Psoas muscle (tissue), 7 donors: ENCODE measurements at regions not wholly inside any gene's neighbourhood (a gene's known extent, or its start where the extent isn't known, plus 50 kb on each side); places are given as distances from the start of the nearest gene placed in this dataset.

ENCODE experiments used
- ATAC-seq, 4 donors: fragments of 200-7000 bp; cut with Tn5 transposase; one replicate each; pipeline ENCODE4 v1.9.1; 2020; ENCODE audit warnings: moderate library complexity in 3 of 4, mild to moderate bottlenecking in 2 of 4
- DNase-seq, 2 donors: peaks; one replicate each; pipeline ENCODE4 v3.0.0-alpha.2; 2020
- H3K27ac ChIP-seq: fragments of 200-600 bp; one replicate; pipeline ENCODE4 v1.8.0; 2022
- H3K27me3 ChIP-seq, 3 donors: fragments of 200-600 bp in 1 of 3; one replicate each; pipeline versions ENCODE4 v1.6.1 to v1.8.0; 2013 to 2022; ENCODE audit warnings: low read length in 2 of 3, mild to moderate bottlenecking in 2 of 3, moderate library complexity in 1 of 3; ENCODE audit not compliant: insufficient read depth in 3 of 3
- H3K36me3 ChIP-seq, 2 donors: fragments of 200-600 bp in 1 of 2; one replicate each; pipeline versions ENCODE4 v1.6.1 to v1.8.0; 2013 to 2022; ENCODE audit warnings: low read depth in 1 of 2, mild to moderate bottlenecking in 1 of 2, moderate library complexity in 1 of 2; ENCODE audit not compliant: insufficient read depth in 1 of 2
- H3K4me1 ChIP-seq: fragments of 200-600 bp; one replicate; pipeline ENCODE4 v1.8.0; 2022
- H3K4me3 ChIP-seq: fragments of 200-600 bp; one replicate; pipeline ENCODE4 v1.8.0; 2022; ENCODE audit warnings: mild to moderate bottlenecking
- H3K9me3 ChIP-seq: fragments of 200-600 bp; one replicate; pipeline ENCODE4 v1.8.0; 2022
- WGBS, 3 donors: extraction: QIAGEN DNeasy Blood & Tissue Kit; methylation state at CpG; one replicate each; pipeline versions ENCODE4 v1.1.6 to v1.1.7; 2013; 5-methylcytosine and 5-hydroxymethylcytosine counted together
- intact Hi-C, 2 donors: fragments of 100-400 bp; cut with DNase I; formaldehyde crosslinking; loops; one replicate each; pipeline versions ENCODE4 v1.11.0 to v1.14.2; 2022
- TF ChIP-seq, protein P1 (sequence below): fragments of 200-600 bp; IDR thresholded peaks from one replicate; pipeline ENCODE4 v1.8.0; 2022; ENCODE audit warnings: antibody characterized with exemption
- donor health status: healthy with polysubstance abuse.
- donor health status: DM: no; HTN: no; CAD: no; lungs with moderate emphysema.
- donor health status: Bipolar disorder and iron deficiency.
- donor health status: healthy.
- donor health status: DM: yes; HTN: yes; CAD: no.
- donor health status: DM: no; HTN: no; CAD: no.
- donor health status: DM: yes; HTN: yes; CAD: no.

GRCh38 chr21:17730782-17731181 is 88.4 kb downstream of the C21orf91 start:
- no peak overlapping the region for H3K4me3 ChIP-seq
- DNase-seq (no peak), ATAC-seq (no peak)
- H3K27me3 ChIP-seq: no peaks in the 10 kb centered on the region
- WGBS, 3 donors: 70 to 79% (median 78%) methylated on average over 1 of the region's 1 CpG
- TF ChIP-seq, protein P1, sequence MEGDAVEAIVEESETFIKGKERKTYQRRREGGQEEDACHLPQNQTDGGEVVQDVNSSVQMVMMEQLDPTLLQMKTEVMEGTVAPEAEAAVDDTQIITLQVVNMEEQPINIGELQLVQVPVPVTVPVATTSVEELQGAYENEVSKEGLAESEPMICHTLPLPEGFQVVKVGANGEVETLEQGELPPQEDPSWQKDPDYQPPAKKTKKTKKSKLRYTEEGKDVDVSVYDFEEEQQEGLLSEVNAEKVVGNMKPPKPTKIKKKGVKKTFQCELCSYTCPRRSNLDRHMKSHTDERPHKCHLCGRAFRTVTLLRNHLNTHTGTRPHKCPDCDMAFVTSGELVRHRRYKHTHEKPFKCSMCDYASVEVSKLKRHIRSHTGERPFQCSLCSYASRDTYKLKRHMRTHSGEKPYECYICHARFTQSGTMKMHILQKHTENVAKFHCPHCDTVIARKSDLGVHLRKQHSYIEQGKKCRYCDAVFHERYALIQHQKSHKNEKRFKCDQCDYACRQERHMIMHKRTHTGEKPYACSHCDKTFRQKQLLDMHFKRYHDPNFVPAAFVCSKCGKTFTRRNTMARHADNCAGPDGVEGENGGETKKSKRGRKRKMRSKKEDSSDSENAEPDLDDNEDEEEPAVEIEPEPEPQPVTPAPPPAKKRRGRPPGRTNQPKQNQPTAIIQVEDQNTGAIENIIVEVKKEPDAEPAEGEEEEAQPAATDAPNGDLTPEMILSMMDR: no peak
- intact Hi-C loops: no loop called here
- H3K4me1 ChIP-seq: no peaks in the 10 kb centered on the region
- no peak overlapping the region for H3K27ac ChIP-seq
- H3K36me3 ChIP-seq: no peaks in the 10 kb centered on the region
- no peaks in the 10 kb centered on the region for H3K9me3 ChIP-seq

- Histone ChIP-seq H3K4me1 (no peaks in the 10 kb centered on the region), H3K9me3 (no peaks in the 10 kb centered on the region), H3K4me3 (no peak overlapping the region), H3K27me3 (no peaks in the 10 kb centered on the region), H3K27ac (no peak overlapping the region), H3K36me3 (no peaks in the 10 kb centered on the region)
- no peak for DNase-seq
- TF ChIP-seq, protein P1: no peak
- 81 to 86% (median 86%) methylated on average over 2 of the region's 2 CpGs for WGBS, 3 donors
- intact Hi-C loops: no loop called here
- no peak for ATAC-seq
Observed at GRCh38 chr21:17729455-17729854, 89.7 kb downstream of the C21orf91 start.

GRCh38 chr21:17727361-17727760 is 91.8 kb downstream of the C21orf91 start:
- intact Hi-C loops: no loop called here
- H3K9me3 ChIP-seq: no peaks in the 10 kb centered on the region
- DNase-seq (no peak), ATAC-seq (no peak)
- H3K4me1 ChIP-seq: no peaks in the 10 kb centered on the region
- H3K27me3 ChIP-seq: no peaks in the 10 kb centered on the region
- 62 to 91% (median 75%) methylated on average over 6 of the region's 6 CpGs for WGBS, 3 donors
- H3K27ac ChIP-seq: no peak overlapping the region
- H3K4me3 ChIP-seq: no peak overlapping the region
- no peaks in the 10 kb centered on the region for H3K36me3 ChIP-seq
- TF ChIP-seq, protein P1: no peak

- no peak for DNase-seq
- 89 to 94% (median 92%) methylated on average over 8 of the region's 8 CpGs for WGBS, 3 donors
- intact Hi-C loops: no loop called here
- TF ChIP-seq, protein P1: no peak
- no peak for ATAC-seq
- no peaks in the 10 kb centered on the region for H3K9me3 ChIP-seq
- H3K4me1 ChIP-seq: no peaks in the 10 kb centered on the region
- no peaks in the 10 kb centered on the region for H3K27me3 ChIP-seq
- no peak overlapping the region for H3K27ac ChIP-seq
- H3K4me3 ChIP-seq: no peak overlapping the region
- no peaks in the 10 kb centered on the region for H3K36me3 ChIP-seq
Observed at GRCh38 chr21:17726047-17726829, 92.9 kb downstream of the C21orf91 start.

DNA sequence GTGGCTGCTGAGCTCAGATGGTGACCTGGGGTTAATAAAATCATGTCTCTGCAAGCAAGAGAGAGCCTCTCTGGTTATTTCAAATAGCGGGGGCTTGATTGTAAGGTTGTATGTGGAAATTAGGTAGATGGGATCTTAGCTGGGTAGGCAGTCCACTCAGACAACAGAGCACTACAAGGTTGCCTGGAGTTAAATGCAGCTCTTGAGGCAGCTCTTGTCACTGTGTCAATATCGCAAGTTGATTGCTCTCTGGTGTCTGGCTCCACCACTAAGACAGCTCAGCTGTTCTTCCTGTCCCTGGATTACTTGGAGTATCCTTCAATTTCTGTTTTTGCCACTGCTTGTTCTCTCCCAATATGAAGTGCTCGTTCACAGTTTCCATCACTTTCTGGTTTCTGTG is 93.8 kb downstream of the C21orf91 start:
- H3K36me3 ChIP-seq: no peaks in the 10 kb centered on the region
- H3K4me3 ChIP-seq: no peak overlapping the region
- no peaks in the 10 kb centered on the region for H3K27me3 ChIP-seq
- no peak overlapping the region for H3K27ac ChIP-seq
- WGBS, 3 donors: 57 to 80% (median 66%) methylated on average over 3 of the region's 3 CpGs
- no peaks in the 10 kb centered on the region for H3K4me1 ChIP-seq
- TF ChIP-seq, protein P1: no peak
- intact Hi-C loops: no loop called here
- no peaks in the 10 kb centered on the region for H3K9me3 ChIP-seq
- DNase-seq (no peak), ATAC-seq (no peak)
